ENCODE measurements at regions not wholly inside any gene's neighbourhood (a gene's known extent, or its start where the extent isn't known, plus 50 kb on each side); places are given as distances from the start of the nearest gene placed in this dataset.

- TF ChIP-seq CTCF (IDR thresholded peaks at IDR 0.05; ENCODE audit: low read depth, low read length), result no peak
- H3K4me3 ChIP-seq (ENCODE audit: low read depth, low read length), result no peak overlapping the region
These were observed 298.5 kb upstream of the PCSK5 start for GRCh38 chr9:75591972-75592371.

DNA sequence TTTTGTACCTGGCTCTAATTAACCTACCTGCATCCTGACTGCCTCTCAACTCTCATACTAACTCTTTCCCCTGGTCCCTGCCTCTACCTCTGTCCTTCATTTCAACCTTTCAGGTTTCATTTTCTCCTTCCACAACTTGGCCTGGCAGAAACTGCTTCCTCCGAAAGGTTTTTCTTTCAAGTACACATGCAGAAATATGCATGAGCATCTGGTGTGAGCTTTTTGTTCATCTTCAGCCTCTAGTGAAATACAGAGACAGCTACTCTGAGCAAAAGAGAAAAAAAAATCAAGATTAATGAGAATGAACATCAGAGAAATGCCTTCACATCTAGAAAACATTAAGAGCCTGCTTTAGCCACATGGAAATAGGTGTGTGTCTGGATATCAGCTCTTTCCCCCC lies 297.9 kb upstream of the PCSK5 start:
- TF ChIP-seq CTCF (IDR thresholded peaks at IDR 0.05; ENCODE audit: low read depth, low read length), result no peak
- H3K4me3 ChIP-seq (ENCODE audit: low read depth, low read length), result no peak overlapping the region

GRCh38 chr9:75593920-75594319 lies 296.6 kb upstream of the PCSK5 start:
- no peak overlapping the region for H3K4me3 ChIP-seq (ENCODE audit: low read depth, low read length)
- TF ChIP-seq CTCF (IDR thresholded peaks at IDR 0.05; ENCODE audit: low read depth, low read length), result no peak

GRCh38 chr9:75599126-75599525 lies 291.3 kb upstream of the PCSK5 start:
- no peak for TF ChIP-seq CTCF (IDR thresholded peaks at IDR 0.05; ENCODE audit: low read depth, low read length)
- no peak overlapping the region for H3K4me3 ChIP-seq (ENCODE audit: low read depth, low read length)

GRCh38 chr9:75601280-75601679 lies 289.2 kb upstream of the PCSK5 start:
- no peak for TF ChIP-seq CTCF (IDR thresholded peaks at IDR 0.05; ENCODE audit: low read depth, low read length)
- no peak overlapping the region for H3K4me3 ChIP-seq (ENCODE audit: low read depth, low read length)

GRCh38 chr9:75602060-75602459 lies 288.4 kb upstream of the PCSK5 start:
- no peak overlapping the region for H3K4me3 ChIP-seq (ENCODE audit: low read depth, low read length)
- no peak for TF ChIP-seq CTCF (IDR thresholded peaks at IDR 0.05; ENCODE audit: low read depth, low read length)

- TF ChIP-seq CTCF (IDR thresholded peaks at IDR 0.05; ENCODE audit: low read depth, low read length), result no peak
- no peak overlapping the region for H3K4me3 ChIP-seq (ENCODE audit: low read depth, low read length)
These were observed 285.8 kb upstream of the PCSK5 start for GRCh38 chr9:75604661-75605060.

Measured in WI38 (cell line).